CD4-positive, CD25-positive, alpha-beta regulatory T cell (primary cell): ENCODE measurements at regions not wholly inside any gene's neighbourhood (a gene's known extent, or its start where the extent isn't known, plus 50 kb on each side); places are given as distances from the start of the nearest gene placed in this dataset.

ENCODE experiments used
- ATAC-seq, 2 donors: fragments of 150-1000 bp; cut with Tn5 transposase; one replicate each; pipeline ENCODE4 v1.10.0; 2021; ENCODE audit warnings: low read depth in 2 of 2, moderate number of reproducible peaks in 2 of 2, moderate library complexity in 1 of 2
- DNase-seq, 3 donors: peaks; one replicate each; pipeline versions ENCODE4 v3.0.0 to v3.0.0-alpha.2; 2012 to 2022; ENCODE audit warnings: mixed read lengths in 1 of 3
- H3K27ac ChIP-seq: one replicate; pipeline ENCODE4 v1.7.0; 2013; ENCODE audit warnings: mild to moderate bottlenecking, low read length; ENCODE audit not compliant: insufficient read depth, poor library complexity, severe bottlenecking
- H3K27me3 ChIP-seq: one replicate; pipeline ENCODE4 v1.7.0; 2013; ENCODE audit warnings: low read length; ENCODE audit not compliant: control insufficient read depth, insufficient read depth
- H3K36me3 ChIP-seq: one replicate; pipeline ENCODE4 v1.7.0; 2013; ENCODE audit warnings: mild to moderate bottlenecking, low read length, moderate library complexity; ENCODE audit not compliant: control insufficient read depth, insufficient read depth
- H3K4me1 ChIP-seq: 2 replicates; pipeline ENCODE4 v1.7.0; 2013; ENCODE audit warnings: mild to moderate bottlenecking, low read length; ENCODE audit not compliant: insufficient read depth, control insufficient read depth, poor library complexity, severe bottlenecking
- H3K4me3 ChIP-seq: one replicate; pipeline ENCODE4 v1.7.0; 2013; ENCODE audit warnings: low read depth, mild to moderate bottlenecking, low read length, moderate library complexity
- H3K9me3 ChIP-seq, 2 experiments: 1 replicate in 1 of 2; 2 replicates in 1 of 2; pipeline ENCODE4 v1.7.0; 2013; ENCODE audit warnings: low read length in 2 of 2, mild to moderate bottlenecking in 1 of 2, moderate library complexity in 1 of 2; ENCODE audit not compliant: control insufficient read depth in 2 of 2
- H3K27ac Mint-ChIP-seq, 3 donors: one replicate each; pipeline ENCODE4 v1.8.0; 2020 to 2022; ENCODE audit warnings: mild to moderate bottlenecking in 3 of 3, mixed read lengths in 3 of 3, moderate library complexity in 2 of 3
- H3K27me3 Mint-ChIP-seq: one replicate; pipeline ENCODE4 v1.8.0; 2022; ENCODE audit warnings: mild to moderate bottlenecking, mixed read lengths
- H3K36me3 Mint-ChIP-seq: one replicate; pipeline ENCODE4 v1.8.0; 2020; ENCODE audit warnings: mixed read lengths
- H3K4me1 Mint-ChIP-seq, 4 donors: one replicate each; pipeline ENCODE4 v1.8.0; 2020 to 2022; ENCODE audit warnings: mixed read lengths in 4 of 4, mild to moderate bottlenecking in 1 of 4
- H3K4me3 Mint-ChIP-seq, 4 donors: one replicate each; pipeline ENCODE4 v1.8.0; 2020 to 2022; ENCODE audit warnings: mild to moderate bottlenecking in 4 of 4, mixed read lengths in 4 of 4, moderate library complexity in 3 of 4
- H3K9me3 Mint-ChIP-seq, 7 donors: one replicate each; pipeline ENCODE4 v1.8.0; 2020 to 2022; ENCODE audit warnings: mixed read lengths in 7 of 7, mild to moderate bottlenecking in 3 of 7, moderate library complexity in 2 of 7

DNA sequence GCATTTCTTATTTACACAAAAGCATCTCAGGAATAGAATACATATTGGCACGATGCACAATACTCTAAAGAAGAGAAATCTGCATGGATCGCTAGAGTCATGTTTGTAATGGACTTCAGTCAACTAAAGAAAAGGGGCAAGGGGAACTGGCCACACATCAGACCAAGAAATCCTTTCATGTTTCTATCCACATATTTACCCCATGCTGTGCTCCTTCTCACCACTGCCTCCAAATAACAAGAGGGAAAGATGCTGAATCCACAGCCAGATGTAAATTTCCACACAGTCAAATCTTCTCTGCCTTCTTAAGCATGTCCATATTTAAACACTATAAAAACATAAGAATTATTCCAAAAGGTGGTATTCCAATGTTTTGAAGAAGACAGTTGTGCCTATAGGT lies 67.6 kb downstream of the COX18 start:
- ATAC-seq (no peak), DNase-seq (no peak)
- Histone ChIP-seq H3K9me3 (no peaks in the 10 kb centered on the region), H3K4me1 (no peaks in the 10 kb centered on the region), H3K27me3 (no peaks in the 10 kb centered on the region), H3K4me3 (no peak overlapping the region), H3K36me3 (no peaks in the 10 kb centered on the region), H3K27ac (no peak overlapping the region)
- Mint-ChIP-seq H3K9me3 (peaks cover 0 to 3% (median 0%) of the 10 kb centered on the region in 7 donors), H3K4me1 (no peaks in the 10 kb centered on the region), H3K4me3 (no peak overlapping the region), H3K27ac (no peak overlapping the region), H3K36me3 (no peaks in the 10 kb centered on the region), H3K27me3 (peaks cover 17% of the 10 kb centered on the region)

DNA sequence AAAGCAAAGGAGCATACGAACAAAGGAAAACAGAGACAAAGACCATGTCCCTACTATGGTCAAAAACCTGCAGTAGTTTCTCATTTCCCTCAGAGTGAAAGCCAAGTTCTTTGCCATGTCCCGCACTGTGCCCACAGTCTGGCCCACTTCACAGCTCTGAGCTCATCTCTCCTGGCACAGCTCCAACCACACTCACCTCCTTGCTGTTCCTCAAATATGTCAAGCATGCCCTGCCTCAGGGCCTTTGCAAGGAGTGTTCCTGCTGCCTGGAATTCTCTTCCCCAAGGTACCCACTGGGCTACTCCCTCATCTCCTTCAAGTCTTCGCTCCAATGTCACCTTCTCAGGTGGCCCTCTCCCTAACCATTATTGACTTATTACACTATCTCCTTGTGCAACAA lies 72.1 kb downstream of the COX18 start:
- H3K27ac Mint-ChIP-seq: no peak overlapping the region
- Histone ChIP-seq H3K36me3 (no peaks in the 10 kb centered on the region), H3K4me3 (no peak overlapping the region), H3K4me1 (no peaks in the 10 kb centered on the region), H3K9me3 (no peaks in the 10 kb centered on the region), H3K27ac (no peak overlapping the region), H3K27me3 (no peaks in the 10 kb centered on the region)
- no peaks in the 10 kb centered on the region for H3K36me3 Mint-ChIP-seq
- no peak for DNase-seq
- H3K27me3 Mint-ChIP-seq: peaks cover 6% of the 10 kb centered on the region
- ATAC-seq: no peak
- no peak overlapping the region for H3K4me3 Mint-ChIP-seq
- H3K4me1 Mint-ChIP-seq: peaks cover 0 to 2% (median 0%) of the 10 kb centered on the region in 4 donors
- H3K9me3 Mint-ChIP-seq: peaks cover 0 to 2% (median 0%) of the 10 kb centered on the region in 7 donors

DNA sequence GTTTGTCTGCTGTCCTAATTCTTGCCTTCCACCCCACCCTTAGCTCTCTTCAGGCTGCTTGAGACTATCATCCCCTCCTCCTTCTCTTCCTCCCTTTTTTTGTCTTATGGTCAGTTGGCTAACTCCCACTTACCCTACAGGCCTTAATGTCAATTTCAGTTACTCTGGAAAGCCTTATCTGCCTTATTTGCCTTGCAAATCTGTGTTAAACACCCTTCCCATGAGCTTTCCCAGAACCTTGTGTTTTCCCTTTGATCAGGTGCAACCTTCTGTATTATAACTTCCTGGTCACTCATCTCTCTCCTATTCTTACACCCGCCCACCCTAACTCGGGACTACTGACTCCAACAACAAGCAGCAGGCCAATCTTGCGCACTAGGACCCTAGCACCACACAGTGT lies 74.8 kb downstream of the COX18 start:
- Histone ChIP-seq H3K27ac (no peak overlapping the region), H3K36me3 (no peaks in the 10 kb centered on the region), H3K4me1 (no peaks in the 10 kb centered on the region), H3K4me3 (no peak overlapping the region), H3K27me3 (peaks cover 2% of the 10 kb centered on the region), H3K9me3 (no peaks in the 10 kb centered on the region)
- H3K4me3 Mint-ChIP-seq: no peak overlapping the region
- peaks cover 0 to 2% (median 0%) of the 10 kb centered on the region in 7 donors for H3K9me3 Mint-ChIP-seq
- peaks cover 0 to 2% (median 0%) of the 10 kb centered on the region in 4 donors for H3K4me1 Mint-ChIP-seq
- no peaks in the 10 kb centered on the region for H3K36me3 Mint-ChIP-seq
- peaks cover 8% of the 10 kb centered on the region for H3K27me3 Mint-ChIP-seq
- DNase-seq: no peak
- H3K27ac Mint-ChIP-seq: no peak overlapping the region
- ATAC-seq: no peak

DNA sequence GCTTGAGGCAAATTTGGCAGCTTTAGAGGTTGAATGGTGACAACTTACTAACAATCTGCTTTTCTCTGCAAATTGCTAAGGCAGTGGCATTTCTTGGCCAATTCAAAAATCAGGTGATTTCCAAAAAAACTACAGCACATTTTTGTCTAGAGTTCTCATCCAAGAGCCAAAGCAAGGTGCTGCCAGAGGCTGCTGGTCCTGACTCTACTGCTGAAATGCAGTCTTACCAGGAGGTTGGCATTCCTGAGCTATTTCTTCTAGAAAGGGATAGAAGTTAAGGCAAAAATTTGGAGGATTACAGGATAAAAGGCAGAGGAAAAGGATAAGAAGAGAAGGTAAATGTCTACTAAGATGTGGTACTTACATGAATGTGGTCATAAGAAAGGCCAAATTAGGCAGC lies 75.6 kb downstream of the COX18 start:
- ATAC-seq (no peak), DNase-seq (no peak)
- H3K36me3 ChIP-seq: no peaks in the 10 kb centered on the region
- peaks cover 0 to 2% (median 0%) of the 10 kb centered on the region in 7 donors for H3K9me3 Mint-ChIP-seq
- H3K9me3 ChIP-seq: no peaks in the 10 kb centered on the region
- no peak overlapping the region for H3K27ac ChIP-seq
- no peak overlapping the region for H3K27ac Mint-ChIP-seq
- H3K27me3 ChIP-seq: peaks cover 3% of the 10 kb centered on the region
- peaks cover 8% of the 10 kb centered on the region for H3K27me3 Mint-ChIP-seq
- no peak overlapping the region for H3K4me3 ChIP-seq
- H3K4me1 ChIP-seq: no peaks in the 10 kb centered on the region
- H3K4me3 Mint-ChIP-seq: no peak overlapping the region
- peaks cover 0 to 2% (median 0%) of the 10 kb centered on the region in 4 donors for H3K4me1 Mint-ChIP-seq
- no peaks in the 10 kb centered on the region for H3K36me3 Mint-ChIP-seq

DNA sequence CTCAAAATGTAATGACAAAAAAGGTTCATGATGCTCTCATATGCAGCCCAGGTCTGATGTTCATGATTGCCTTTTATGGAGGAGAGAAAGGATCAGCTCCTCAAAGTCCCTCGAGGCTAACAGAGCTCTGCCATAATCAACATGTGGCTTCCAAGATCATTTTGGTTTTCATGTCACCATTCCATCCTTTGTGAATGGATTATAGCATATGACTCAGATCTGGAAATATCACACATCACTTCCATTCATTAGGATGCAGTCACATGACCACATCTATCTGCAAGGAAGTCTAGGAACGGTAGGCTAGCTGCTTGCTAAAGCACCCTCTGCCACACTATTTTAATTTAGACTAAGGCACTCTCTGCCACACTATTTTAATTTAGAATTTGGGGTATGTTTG lies 77.6 kb downstream of the COX18 start:
- H3K36me3 ChIP-seq: no peaks in the 10 kb centered on the region
- Mint-ChIP-seq H3K4me3 (no peak overlapping the region), H3K9me3 (peaks cover 0 to 2% (median 0%) of the 10 kb centered on the region in 7 donors), H3K27me3 (peaks cover 8% of the 10 kb centered on the region), H3K27ac (no peak overlapping the region), H3K36me3 (no peaks in the 10 kb centered on the region), H3K4me1 (peaks cover 0 to 2% (median 0%) of the 10 kb centered on the region in 4 donors)
- peaks cover 3% of the 10 kb centered on the region for H3K27me3 ChIP-seq
- ATAC-seq: no peak
- no peak for DNase-seq
- no peaks in the 10 kb centered on the region for H3K9me3 ChIP-seq
- no peaks in the 10 kb centered on the region for H3K4me1 ChIP-seq
- H3K4me3 ChIP-seq: no peak overlapping the region
- no peak overlapping the region for H3K27ac ChIP-seq

DNA sequence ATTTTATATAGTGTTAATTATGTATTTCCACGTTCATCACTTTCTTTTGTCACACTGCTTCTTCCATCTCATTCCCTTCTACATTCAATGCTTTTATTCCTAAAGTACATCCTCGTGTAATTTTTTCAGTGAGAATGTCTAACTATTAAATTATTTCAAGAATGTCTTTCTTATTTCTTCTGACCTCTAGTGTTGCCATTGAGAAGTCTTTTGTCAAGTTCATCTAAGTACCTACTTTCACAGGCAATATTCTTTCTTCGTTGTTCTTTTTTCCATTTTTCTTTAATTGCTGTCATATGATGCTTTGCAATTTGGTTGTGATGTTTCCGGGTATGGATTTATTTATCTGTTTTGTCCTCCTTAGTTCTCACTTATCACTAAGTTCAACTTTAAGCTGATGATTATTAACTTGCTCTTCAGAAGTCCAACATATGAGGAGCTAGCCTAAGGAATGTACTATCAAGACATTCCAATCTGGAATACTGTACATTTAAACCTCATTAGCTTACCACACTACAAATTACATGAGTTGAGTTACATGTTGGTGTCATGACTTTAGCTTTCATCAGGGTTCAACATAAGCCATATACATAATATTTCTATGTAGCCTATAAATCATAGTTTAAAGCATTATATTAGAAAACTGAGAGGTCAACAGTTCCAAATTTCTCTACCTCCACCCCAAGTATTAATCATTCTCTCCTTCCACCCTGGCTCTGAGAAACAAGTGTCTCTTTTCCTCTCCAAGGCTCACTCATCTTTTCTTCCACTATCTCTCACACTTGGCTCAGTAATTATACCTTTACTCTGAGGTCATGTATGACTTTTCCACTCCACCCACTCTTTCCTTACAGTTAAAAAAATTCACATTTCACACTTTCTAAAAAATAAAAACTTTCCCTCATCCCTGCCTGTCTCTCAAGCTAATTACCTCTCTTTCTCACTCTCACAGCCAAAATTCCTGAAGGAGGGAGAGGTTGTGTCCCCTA lies 81.5 kb downstream of the COX18 start:
- Histone ChIP-seq H3K9me3 (no peaks in the 10 kb centered on the region), H3K27me3 (peaks cover 3% of the 10 kb centered on the region), H3K27ac (no peak overlapping the region), H3K36me3 (no peaks in the 10 kb centered on the region), H3K4me1 (no peaks in the 10 kb centered on the region), H3K4me3 (no peak overlapping the region)
- H3K27me3 Mint-ChIP-seq: peaks cover 8% of the 10 kb centered on the region
- no peak for DNase-seq
- no peak overlapping the region for H3K27ac Mint-ChIP-seq
- peaks cover 0 to 4% (median 0%) of the 10 kb centered on the region in 7 donors for H3K9me3 Mint-ChIP-seq
- no peaks in the 10 kb centered on the region for H3K36me3 Mint-ChIP-seq
- no peak overlapping the region for H3K4me3 Mint-ChIP-seq
- H3K4me1 Mint-ChIP-seq: no peaks in the 10 kb centered on the region
- ATAC-seq: no peak

DNA sequence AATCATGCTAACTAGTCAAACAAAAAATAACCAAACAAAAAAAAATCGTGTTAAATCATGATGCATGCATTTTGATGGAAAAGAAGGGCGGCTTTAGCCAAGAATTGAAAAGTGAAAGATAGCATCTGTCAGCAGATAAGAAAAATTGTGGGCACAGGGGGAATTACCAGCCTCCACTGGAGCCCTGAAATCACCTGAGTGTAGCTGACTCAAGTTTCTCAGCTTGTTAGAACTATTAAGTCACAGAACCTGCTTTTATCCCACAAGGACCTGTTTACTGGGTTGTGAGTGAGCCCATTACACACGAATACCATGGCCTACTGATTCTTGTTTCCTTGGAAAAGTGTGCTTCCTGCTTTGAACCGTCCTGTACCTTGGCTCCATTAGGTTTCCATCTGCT lies 85.2 kb downstream of the COX18 start:
- DNase-seq: no peak
- H3K36me3 ChIP-seq: no peaks in the 10 kb centered on the region
- H3K27me3 Mint-ChIP-seq: no peaks in the 10 kb centered on the region
- no peaks in the 10 kb centered on the region for H3K27me3 ChIP-seq
- no peaks in the 10 kb centered on the region for H3K4me1 ChIP-seq
- H3K27ac Mint-ChIP-seq: no peak overlapping the region
- no peaks in the 10 kb centered on the region for H3K9me3 ChIP-seq
- no peaks in the 10 kb centered on the region for H3K36me3 Mint-ChIP-seq
- H3K4me3 ChIP-seq: no peak overlapping the region
- H3K9me3 Mint-ChIP-seq: peaks cover 0 to 2% (median 0%) of the 10 kb centered on the region in 7 donors
- ATAC-seq: no peak
- H3K4me3 Mint-ChIP-seq: no peak overlapping the region
- H3K27ac ChIP-seq: no peak overlapping the region
- no peaks in the 10 kb centered on the region for H3K4me1 Mint-ChIP-seq

DNA sequence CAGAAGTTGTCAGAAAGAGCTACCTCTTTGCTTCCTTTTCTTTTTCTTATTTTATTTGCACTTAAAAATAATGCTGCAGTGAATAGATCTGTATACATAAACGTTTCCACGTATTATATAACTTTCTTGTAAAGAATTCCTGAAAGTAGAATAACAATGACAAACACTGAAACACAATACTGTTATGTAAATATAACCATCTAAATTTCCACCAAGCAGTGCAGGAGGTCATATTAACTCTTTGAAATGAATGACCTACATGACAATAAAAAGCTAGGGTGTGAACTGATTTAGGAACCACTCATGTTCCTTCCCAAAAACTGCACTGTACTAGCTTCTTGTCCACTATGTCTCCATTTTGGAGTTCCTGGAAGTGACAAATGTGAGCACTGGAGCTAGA lies 85.8 kb downstream of the COX18 start:
- H3K4me3 Mint-ChIP-seq: no peak overlapping the region
- no peaks in the 10 kb centered on the region for H3K27me3 Mint-ChIP-seq
- no peaks in the 10 kb centered on the region for H3K36me3 Mint-ChIP-seq
- Histone ChIP-seq H3K4me1 (no peaks in the 10 kb centered on the region), H3K27ac (no peak overlapping the region), H3K9me3 (no peaks in the 10 kb centered on the region), H3K4me3 (no peak overlapping the region), H3K36me3 (no peaks in the 10 kb centered on the region), H3K27me3 (no peaks in the 10 kb centered on the region)
- DNase-seq (no peak), ATAC-seq (no peak)
- H3K9me3 Mint-ChIP-seq: peaks cover 0 to 2% (median 0%) of the 10 kb centered on the region in 7 donors
- no peaks in the 10 kb centered on the region for H3K4me1 Mint-ChIP-seq
- H3K27ac Mint-ChIP-seq: no peak overlapping the region
